GM21381 (cell line): ENCODE measurements at regions not wholly inside any gene's neighbourhood (a gene's known extent, or its start where the extent isn't known, plus 50 kb on each side); places are given as distances from the start of the nearest gene placed in this dataset.
"Not testable (repeated sequence)": the region's sequence is repeated elsewhere in the genome, so short reads cannot be mapped to it uniquely, and the experiment has no call there.

Source experiments
- ATAC-seq: cut with Tn5 transposase; IDR thresholded peaks from one replicate; pipeline ENCODE4 v1.9.1; 2021; ENCODE audit warnings: mild to moderate bottlenecking, moderate library complexity; ENCODE audit not compliant: unreplicated experiment

GRCh38 chr3:635393-635792, 438.8 kb downstream of the CHL1 start:
- no peak for ATAC-seq

GRCh38 chr3:643376-643775, 446.8 kb downstream of the CHL1 start:
- ATAC-seq: no peak

- no peak for ATAC-seq
Measured at GRCh38 chr3:655824-656223, 437.0 kb upstream of the CNTN6 start.

GRCh38 chr3:661356-661755, 431.5 kb upstream of the CNTN6 start:
- no peak for ATAC-seq

GRCh38 chr3:674116-674515, 418.7 kb upstream of the CNTN6 start:
- ATAC-seq: no peak

GRCh38 chr3:675846-676245, 417.0 kb upstream of the CNTN6 start:
- no peak for ATAC-seq

- no peak for ATAC-seq
Measured at GRCh38 chr3:683770-684169, 409.1 kb upstream of the CNTN6 start.

GRCh38 chr3:690770-691169, 402.1 kb upstream of the CNTN6 start:
- ATAC-seq: no peak

GRCh38 chr3:700514-700913, 392.3 kb upstream of the CNTN6 start:
- no peak for ATAC-seq

GRCh38 chr3:707041-707440, 385.8 kb upstream of the CNTN6 start:
- ATAC-seq: no peak

GRCh38 chr3:713006-713621, 379.7 kb upstream of the CNTN6 start:
- ATAC-seq: no peak

- no peak for ATAC-seq
Measured at GRCh38 chr3:713947-714620, 378.7 kb upstream of the CNTN6 start.

GRCh38 chr3:721086-721485, 371.7 kb upstream of the CNTN6 start:
- ATAC-seq: no peak

GRCh38 chr3:732326-732928, 360.4 kb upstream of the CNTN6 start:
- ATAC-seq: no peak

- no peak for ATAC-seq
Measured at GRCh38 chr3:733313-733712, 359.5 kb upstream of the CNTN6 start.

- ATAC-seq: no peak
Measured at GRCh38 chr3:757711-758110, 335.1 kb upstream of the CNTN6 start.

GRCh38 chr3:759106-759505, 333.7 kb upstream of the CNTN6 start:
- ATAC-seq: no peak

- not testable (repeated sequence) for ATAC-seq
Measured at GRCh38 chr3:773433-773832, 319.4 kb upstream of the CNTN6 start.

- ATAC-seq: no peak
Measured at GRCh38 chr3:775178-775880, 317.5 kb upstream of the CNTN6 start.

- ATAC-seq: no peak
Measured at GRCh38 chr3:780505-780904, 312.3 kb upstream of the CNTN6 start.

- no peak for ATAC-seq
Measured at GRCh38 chr3:791442-791841, 301.4 kb upstream of the CNTN6 start.

GRCh38 chr3:792630-793029, 300.2 kb upstream of the CNTN6 start:
- ATAC-seq: no peak
